HG02763 (cell line): ENCODE measurements at regions not wholly inside any gene's neighbourhood (a gene's known extent, or its start where the extent isn't known, plus 50 kb on each side); places are given as distances from the start of the nearest gene placed in this dataset.

Source experiments
- ATAC-seq: cut with Tn5 transposase; IDR thresholded peaks from one replicate; pipeline ENCODE4 v1.9.1; 2021; ENCODE audit warnings: mild to moderate bottlenecking, moderate library complexity; ENCODE audit not compliant: unreplicated experiment

- ATAC-seq, result no peak
Observed at GRCh38 chr15:77716632-77717332, 84.1 kb upstream of the LINGO1 start.

DNA sequence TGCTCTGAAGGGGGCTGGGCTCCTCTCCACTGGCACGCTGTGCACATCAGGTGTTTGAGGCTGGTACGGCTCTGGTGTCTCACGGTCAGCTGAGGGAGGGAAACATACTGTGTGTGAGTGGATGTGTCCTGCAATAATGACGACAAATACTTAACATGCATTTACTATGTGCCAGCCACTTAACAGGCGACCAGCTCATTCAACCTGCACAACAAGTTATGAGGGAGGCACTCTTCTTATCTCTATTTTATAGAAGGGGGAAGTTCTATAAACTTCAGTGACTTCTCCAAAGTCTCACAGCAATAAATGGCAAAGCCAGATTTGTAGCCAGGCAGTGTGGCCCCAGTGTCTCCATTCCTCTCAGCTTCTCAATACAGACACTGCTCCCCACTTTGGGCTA, 83.1 kb upstream of the LINGO1 start:
- ATAC-seq, result no peak

DNA sequence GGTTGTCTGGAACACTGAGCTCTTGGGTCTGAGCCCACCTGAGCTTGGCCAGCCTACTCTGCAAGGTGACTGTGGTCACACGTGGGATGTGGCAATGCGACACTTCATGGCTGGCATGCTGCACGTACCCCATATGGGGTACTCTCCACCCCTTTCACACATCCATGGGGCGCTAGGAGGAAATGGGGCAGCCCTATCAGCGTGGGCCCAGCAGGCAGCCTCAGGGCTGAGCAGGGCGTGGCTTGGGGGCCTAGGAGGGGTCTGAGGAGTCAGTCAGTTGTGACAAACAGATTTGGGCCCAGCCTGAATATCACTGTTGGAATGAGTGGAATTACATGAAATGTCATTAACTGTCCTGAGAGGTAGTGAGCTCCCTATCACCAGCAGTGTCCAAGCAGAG, 82.3 kb upstream of the LINGO1 start:
- ATAC-seq, result no peak

DNA sequence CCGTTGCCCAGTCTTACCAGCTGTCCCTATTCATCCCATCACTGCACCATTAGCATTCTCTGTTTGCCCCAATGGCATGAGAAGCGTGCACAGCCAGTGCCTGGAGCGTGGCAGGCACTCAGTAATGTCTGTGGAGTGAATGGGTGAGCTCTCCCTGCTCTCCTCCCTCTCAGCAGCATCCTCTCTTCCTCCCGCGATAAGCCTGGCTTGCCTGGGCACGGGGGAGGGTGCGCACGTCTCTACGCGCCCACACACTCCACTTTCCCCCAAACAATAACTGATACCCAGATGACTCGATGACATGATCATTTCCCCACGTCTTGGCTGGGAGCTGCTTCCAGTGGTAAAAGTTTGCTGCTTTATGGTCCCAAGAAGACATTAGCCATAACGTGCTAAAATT, 81.8 kb upstream of the LINGO1 start:
- no peak for ATAC-seq

DNA sequence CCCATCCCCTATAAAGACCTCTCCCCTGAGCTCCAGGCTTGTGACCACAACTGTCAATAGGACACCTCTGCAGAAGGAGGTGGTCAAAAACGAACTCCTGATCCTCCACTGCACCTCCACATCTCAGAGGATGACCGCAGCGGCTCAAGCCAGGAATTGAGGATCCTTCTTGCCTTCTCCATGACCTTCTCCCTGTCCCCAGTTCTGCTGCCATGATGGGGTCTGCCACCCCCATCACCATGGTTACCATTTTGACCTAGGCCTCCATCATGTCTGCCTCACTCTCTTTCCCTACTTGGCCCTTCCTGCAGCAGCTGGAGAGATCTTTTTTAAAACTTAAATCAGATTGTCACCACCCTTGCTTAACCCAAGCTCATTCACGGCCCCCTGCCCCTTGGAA, 81.3 kb upstream of the LINGO1 start:
- no peak for ATAC-seq

DNA sequence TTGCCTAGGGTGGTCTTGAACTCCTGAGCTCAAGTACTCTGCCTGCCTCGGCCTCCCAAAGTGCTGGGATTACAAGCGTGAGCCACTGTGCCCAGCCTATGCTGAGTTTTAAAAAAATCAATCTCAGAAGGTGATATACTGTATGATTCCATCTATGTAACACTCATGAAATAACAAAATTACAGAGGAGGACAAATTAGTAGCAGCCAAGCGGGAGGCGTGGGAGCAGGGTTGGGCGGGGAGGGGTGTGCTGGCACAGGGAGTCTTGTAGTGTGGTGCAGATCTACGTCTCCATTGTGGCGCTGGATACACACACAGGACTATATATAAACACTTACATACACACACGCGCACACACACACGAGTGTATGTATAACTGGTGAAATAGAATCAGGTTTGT, 80.6 kb upstream of the LINGO1 start:
- no peak for ATAC-seq

GRCh38 chr15:77712438-77712837, 79.7 kb upstream of the LINGO1 start:
- no peak for ATAC-seq

GRCh38 chr15:77710637-77711036, 77.9 kb upstream of the LINGO1 start:
- no peak for ATAC-seq

GRCh38 chr15:77710206-77710605, 77.5 kb upstream of the LINGO1 start:
- ATAC-seq, result no peak

DNA sequence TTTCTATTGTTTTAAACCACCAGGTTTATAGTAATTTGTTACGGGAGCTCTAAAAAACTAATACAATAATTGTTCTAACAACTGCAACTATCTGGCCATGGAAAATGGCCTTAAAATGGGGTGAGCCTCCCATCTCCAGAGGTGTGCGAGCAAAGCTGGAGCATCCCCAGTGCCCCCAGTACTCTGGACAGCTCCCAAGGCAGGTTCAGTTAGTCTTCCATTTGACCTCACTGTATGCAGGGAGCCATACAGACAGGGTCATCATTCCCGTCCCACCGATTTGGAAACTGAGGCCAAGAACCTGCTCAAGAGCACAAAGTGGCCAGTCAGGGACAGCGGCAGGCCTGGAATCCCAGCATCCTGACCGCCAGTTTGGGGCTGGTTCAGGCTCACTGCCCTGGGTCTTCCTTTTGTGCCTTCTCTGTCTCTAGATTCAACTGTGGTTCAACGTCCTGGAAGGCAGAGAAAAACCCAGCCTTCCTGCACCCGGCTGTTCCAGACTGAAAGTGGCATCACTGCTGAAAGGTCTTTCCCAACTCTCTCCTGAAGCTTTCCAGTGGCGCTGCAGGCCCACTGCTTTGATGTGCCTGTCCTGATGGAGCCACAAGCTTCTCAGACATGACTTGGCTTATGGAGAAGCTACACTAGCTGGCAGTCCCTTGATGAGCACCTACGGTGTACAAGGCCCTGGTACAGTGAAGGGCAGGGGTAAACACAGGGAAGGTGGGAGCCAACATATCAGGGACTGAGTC, 76.6 kb upstream of the LINGO1 start:
- no peak for ATAC-seq

DNA sequence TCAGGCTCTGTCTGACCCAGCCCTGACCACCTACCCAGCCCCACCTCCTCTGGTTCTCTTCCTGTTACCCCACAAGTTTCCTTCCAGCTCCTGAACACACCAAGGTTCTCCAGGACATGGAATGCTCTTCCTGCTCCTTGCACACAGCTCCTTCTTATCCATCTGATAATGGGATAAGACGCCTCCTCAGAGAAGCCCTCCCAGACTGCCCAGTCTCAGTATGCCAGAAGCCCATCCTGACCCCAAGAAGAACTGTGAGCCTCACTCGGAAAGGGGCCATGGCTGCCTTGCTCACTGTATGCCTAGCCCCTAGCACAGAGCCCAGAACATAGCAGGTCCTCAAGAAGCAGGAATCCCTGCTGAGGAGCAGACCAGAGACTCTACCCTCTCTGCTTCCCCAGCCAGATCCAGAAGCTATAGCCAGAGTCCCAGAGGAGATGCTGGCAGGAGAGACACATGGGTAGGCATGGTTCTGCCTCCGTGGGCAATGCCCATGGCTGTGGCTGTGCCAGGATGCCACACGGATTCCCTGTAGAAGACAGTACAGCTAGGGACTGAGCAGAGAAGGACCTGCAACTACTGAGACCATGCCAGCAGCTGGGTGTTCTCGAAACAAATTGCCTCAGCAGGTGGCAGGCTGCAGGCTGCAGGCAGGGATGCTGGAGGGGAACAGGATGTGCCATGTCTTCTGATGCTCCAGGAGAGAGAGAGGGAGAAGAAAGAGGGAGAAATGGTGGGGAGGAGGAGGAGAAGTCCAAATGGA, 74.0 kb upstream of the LINGO1 start:
- no peak for ATAC-seq

DNA sequence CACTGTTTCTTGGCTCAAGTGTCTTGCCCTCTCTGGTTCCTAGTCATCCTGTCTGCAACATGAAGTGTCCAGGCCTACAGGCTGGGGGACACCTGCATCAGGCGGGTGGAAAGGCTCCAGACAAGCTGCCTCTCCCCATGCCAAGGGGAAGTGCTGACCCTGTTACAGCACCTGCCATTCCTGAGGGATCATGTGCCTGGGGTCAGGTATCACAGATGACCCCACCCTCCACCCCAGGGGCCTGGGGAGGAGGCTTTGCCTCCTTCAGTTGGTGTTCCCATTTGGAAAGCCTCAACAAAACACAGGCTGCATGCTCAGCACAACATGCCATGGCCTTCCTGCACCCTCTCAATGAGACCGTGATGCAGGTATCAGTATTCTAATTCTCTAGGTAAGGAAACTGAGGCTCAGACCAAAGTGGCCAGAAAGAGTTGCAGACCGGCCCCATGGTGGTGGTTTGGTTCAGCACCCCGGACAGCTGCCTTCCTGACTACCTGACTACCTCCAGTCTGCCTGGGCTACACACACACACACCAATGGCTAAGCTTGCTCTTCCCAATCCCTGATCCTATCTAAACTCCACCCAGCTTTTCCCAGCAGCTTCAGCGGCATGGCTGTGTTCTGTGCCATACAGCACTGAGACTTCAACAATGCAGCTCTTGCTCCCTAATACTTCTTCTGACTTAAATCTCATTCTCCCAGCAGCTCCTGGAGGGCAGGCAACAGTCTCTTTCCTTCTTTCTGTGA, 69.7 kb upstream of the LINGO1 start:
- no peak for ATAC-seq

DNA sequence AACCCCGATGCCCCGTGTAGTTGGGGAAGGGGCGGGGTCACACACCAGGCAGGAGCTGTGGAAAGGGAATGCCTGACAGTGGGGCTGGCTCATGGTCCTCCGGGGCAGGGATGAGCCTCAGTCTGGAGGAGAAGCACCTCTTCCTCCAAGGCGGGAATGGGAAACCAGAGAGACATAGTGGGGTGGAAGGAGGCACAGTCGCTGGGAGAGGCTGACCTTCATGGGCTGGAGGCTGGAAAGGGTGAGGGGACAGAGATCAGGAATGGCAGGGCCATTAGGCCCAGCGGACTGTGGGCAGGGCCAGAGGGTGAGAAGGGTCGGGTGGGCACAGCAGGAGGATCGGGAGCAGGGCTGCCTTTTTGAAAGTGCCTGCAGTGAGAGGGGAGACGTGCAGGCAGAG, 65.8 kb upstream of the LINGO1 start:
- ATAC-seq, result no peak

DNA sequence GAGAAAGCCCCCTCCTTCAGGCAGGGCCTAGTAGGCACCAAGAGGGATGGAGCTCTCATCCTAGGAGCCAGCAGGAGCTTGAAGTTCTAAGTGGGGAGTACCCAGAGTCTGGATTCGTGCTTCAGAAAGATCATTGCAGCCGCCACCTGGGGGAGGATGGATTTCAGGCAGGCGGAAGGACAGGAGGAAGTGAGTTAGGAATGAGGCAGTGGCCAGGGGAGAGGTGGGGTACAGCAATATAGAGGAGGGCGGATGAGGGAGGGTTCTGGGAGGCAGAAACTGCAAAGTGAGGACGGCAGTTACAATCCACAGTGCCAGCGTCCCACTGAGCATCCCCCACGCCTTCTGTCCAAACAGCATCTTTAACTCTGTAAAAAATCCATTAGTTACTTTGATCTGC, 65.2 kb upstream of the LINGO1 start:
- ATAC-seq, result no peak

GRCh38 chr15:77696871-77697270, 64.2 kb upstream of the LINGO1 start:
- ATAC-seq, result no peak

- ATAC-seq, result no peak
Observed at GRCh38 chr15:77695961-77696582, 63.4 kb upstream of the LINGO1 start.

- ATAC-seq, result no peak
Observed at GRCh38 chr15:77695548-77695947, 62.8 kb upstream of the LINGO1 start.

DNA sequence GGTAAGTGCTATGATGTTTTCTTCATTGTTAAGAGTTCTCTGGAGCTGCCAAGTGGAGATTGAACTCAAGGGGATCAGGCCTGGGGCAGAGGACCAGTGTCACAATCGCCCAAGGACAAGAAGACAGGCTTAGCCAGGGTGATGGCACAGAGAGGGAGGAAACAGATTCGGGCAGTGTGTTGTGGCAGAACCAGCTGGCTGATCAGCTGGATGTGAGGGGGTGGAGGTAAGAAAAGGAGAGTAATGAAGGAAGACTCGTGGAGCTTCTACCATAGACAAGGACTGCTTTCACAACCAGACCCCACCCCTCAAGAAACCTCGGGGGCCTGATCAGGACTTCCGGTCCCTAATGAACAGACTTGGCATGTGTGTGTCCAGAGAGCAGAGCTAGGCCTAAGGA, 60.9 kb upstream of the LINGO1 start:
- ATAC-seq, result no peak

DNA sequence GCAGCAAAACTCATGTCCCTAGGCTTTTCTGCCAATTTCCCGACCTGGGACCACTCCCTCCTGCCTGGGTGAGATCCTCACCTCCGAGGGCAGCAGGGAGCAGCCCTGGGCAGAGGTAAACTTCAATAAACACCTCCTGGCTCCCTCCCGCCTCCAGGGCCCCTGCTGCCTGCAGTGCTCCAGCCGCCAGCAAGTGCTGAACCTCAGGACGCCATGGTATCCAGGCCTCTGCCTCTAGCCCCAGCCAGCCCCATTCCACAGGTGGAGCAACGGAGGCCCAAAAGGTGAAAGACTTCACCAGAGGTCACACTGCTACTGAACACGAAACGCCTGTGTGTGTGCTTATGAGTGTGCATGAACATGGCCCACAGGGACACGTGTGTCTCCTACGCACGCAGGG, 59.9 kb upstream of the LINGO1 start:
- ATAC-seq, result no peak

DNA sequence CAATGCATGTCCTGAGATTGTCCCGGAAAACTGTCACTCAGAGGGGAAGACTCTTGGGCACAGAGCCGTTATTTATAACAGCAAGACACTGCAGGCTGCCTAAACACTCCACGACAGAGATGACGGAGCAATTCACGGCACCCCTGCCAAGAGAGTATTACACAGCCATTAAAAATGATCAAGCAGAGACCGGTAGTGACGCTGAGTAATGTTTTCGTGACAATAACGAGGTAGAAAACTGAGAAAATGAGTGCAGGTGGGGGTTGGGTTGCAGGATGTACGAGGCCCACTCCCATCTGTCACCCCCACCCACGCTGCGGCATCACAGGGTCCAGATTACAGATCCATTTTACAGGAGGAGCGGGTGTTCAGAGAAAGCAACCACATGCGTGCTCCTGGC, 58.9 kb upstream of the LINGO1 start:
- ATAC-seq, result no peak

- no peak for ATAC-seq
Observed at GRCh38 chr15:77689821-77690220, 57.1 kb upstream of the LINGO1 start.
